ENCODE measurements at regions not wholly inside any gene's neighbourhood (a gene's known extent, or its start where the extent isn't known, plus 50 kb on each side); places are given as distances from the start of the nearest gene placed in this dataset.

- no peak for DNase-seq
Measured at GRCh38 chr6:45830441-45831139, 185.1 kb downstream of the CLIC5 start.

GRCh38 chr6:45829873-45830272, 185.8 kb downstream of the CLIC5 start:
- DNase-seq, result no peak

GRCh38 chr6:45827952-45828530, 187.6 kb downstream of the CLIC5 start:
- no peak for DNase-seq

- no peak for DNase-seq
Measured at GRCh38 chr6:45822873-45823272, 192.8 kb downstream of the CLIC5 start.

- no peak for DNase-seq
Measured at GRCh38 chr6:45822246-45822812, 193.3 kb downstream of the CLIC5 start.

- no peak for DNase-seq
Measured at GRCh38 chr6:45818655-45819054, 197.0 kb downstream of the CLIC5 start.

GRCh38 chr6:45816674-45817297, 198.9 kb downstream of the CLIC5 start:
- DNase-seq, result no peak

GRCh38 chr6:45815466-45816125, 200.1 kb downstream of the CLIC5 start:
- DNase-seq, result no peak

GRCh38 chr6:45814772-45815171, 200.9 kb downstream of the CLIC5 start:
- DNase-seq, result no peak

GRCh38 chr6:45813943-45814342, 201.7 kb downstream of the CLIC5 start:
- no peak for DNase-seq

GRCh38 chr6:45812922-45813321, 202.7 kb downstream of the CLIC5 start:
- DNase-seq, result no peak

- DNase-seq, result no peak
Measured at GRCh38 chr6:45808917-45809316, 206.7 kb downstream of the CLIC5 start.

- no peak for DNase-seq
Measured at GRCh38 chr6:45808042-45808645, 207.5 kb downstream of the CLIC5 start.

- DNase-seq, result no peak
Measured at GRCh38 chr6:45807311-45808041, 208.2 kb downstream of the CLIC5 start.

- no peak for DNase-seq
Measured at GRCh38 chr6:45806172-45806571, 209.5 kb downstream of the CLIC5 start.

GRCh38 chr6:45803071-45803470, 212.6 kb downstream of the CLIC5 start:
- no peak for DNase-seq

- DNase-seq, result no peak
Measured at GRCh38 chr6:45801471-45802289, 214.0 kb downstream of the CLIC5 start.

- no peak for DNase-seq
Measured at GRCh38 chr6:45800911-45801310, 214.7 kb downstream of the CLIC5 start.

- no peak for DNase-seq
Measured at GRCh38 chr6:45795678-45796077, 220.0 kb downstream of the CLIC5 start.

- no peak for DNase-seq
Measured at GRCh38 chr6:45794465-45794864, 221.2 kb downstream of the CLIC5 start.

Data from activated naive CD4-positive, alpha-beta T cell (primary cell).